DMS114 treated with DMSO at 0.1 percent for 48 hours (cell line): ENCODE measurements at regions not wholly inside any gene's neighbourhood (a gene's known extent, or its start where the extent isn't known, plus 50 kb on each side); places are given as distances from the start of the nearest gene placed in this dataset.

Experiments
- DNase-seq: peaks from one replicate; lab custom pipeline; 2025; ENCODE audit not compliant: unreplicated experiment; lab: John Stamatoyannopoulos, UW

DNA sequence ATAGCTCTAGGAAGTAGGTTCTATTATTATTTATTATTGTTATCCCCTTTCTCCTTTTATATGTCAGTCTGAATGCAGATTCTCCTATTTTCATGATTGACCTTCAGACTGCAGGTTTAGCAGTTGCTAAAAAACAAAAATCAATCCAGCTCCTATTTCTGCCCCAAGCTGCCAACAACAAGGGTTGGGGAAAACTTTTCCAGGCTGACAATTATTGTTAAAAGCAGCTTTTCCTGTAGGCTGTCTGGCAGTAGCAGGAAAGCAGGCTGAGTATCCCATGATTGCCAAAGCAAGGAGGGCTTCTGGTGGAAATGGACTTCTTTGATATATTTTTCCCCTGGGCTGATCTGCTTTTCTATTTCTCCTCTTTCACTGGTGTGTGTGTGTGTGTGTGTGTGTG, 78.0 kb upstream of the CTLA4 start:
- DNase-seq, result no peak

DNA sequence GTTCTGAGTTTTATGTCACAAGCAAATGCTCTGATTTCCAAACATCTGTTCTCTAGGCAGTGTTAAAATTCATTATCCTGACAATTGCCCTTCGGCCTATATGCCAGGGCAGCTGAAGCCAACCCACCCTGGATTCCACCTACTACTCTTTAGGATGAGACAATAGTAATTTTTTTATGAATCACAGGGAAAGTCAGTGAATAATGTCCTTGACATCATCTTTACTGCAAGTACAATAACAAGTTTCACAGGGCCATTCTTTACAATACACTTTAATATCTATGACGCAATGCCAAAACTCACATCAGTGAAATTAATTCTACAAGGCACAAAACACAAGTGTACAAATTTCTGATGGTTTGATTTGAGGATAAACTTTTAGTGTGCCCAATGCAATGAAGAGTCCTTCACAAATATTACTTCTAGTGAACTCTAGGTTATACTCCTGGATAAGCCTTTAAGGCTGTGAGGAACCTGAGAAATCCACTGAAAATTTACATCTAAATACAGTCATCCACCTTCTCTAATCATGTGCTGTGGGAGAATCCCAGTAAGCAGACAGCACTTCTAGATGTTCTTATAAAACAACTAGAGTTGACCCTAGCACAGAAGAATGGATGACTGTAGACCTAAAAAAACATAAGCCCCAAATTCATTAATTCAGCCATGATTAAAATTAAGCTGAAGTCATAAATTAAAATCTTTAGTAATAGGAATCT, 77.3 kb upstream of the CTLA4 start:
- DNase-seq, result no peak

DNA sequence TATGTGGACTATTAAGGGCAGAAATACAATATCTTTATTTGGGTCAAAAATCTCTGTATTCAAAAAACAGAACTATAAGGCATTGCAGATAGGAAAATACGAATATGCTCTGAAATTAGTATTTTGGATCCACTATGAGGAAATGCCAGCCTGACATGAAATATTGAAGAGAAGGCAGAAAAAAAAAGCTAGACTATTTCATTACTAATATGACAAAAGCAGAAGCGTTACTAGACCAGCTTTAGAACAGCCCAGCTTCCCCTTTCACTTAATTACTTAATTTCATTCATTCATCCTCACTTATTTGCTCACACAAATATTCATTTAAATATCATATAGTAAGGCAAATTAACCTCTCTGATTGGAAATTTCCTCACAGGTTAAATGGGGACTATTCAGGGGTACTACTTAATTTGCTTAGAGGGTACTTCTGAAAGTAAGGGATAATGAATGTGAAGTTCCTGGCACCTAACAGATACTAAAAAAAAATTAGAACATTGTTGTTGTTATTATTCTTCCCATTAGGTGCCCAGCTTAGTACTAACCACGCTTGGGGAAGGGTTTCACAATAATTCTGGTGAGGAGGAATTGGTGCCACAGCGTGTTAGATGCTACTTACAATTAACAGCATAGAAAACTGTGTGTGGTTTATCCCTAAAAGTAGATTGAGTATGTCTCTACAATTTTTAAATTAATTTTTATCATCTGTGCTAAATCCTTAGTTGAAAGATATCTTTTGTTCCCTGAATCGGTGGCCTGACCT, 71.1 kb upstream of the CTLA4 start:
- DNase-seq, result no peak

DNA sequence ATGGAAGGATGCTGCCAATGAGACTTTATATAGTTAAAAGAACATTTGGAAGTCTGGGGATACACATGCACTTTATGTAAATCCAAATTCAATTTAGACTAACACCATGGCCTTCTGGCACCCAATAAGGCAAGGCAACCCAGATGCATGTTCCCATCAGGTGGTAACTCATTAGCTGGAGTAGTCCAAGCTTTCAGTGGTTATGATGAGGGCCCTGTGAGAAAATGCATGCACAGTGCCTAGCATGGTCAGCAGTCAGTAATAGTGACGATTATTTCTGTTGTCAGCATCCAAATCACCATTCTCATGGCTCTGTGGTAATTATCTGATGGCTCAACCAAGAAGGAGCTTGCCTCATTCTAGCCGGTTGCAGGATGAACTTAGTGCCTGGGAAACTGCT, 70.3 kb upstream of the CTLA4 start:
- DNase-seq, result no peak

DNA sequence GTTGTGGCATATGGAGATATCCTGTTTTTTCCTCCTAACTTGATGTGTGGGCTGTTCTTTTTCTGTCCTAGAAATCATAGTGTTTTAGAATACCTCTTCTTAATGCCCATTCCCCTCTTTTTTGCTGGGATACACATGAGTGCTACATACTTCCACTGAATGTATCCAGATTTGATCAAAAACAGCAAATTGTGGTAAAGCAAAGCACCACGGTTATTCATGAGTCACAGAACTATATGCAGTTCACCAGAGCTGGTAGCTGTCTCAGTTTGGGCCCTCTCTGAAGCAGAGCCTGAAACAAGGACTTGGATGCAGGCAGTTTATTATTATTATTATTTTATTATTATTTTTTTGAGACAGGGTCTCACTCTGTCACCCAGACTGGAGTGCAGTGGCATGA, 69.9 kb upstream of the CTLA4 start:
- DNase-seq, result no peak

DNA sequence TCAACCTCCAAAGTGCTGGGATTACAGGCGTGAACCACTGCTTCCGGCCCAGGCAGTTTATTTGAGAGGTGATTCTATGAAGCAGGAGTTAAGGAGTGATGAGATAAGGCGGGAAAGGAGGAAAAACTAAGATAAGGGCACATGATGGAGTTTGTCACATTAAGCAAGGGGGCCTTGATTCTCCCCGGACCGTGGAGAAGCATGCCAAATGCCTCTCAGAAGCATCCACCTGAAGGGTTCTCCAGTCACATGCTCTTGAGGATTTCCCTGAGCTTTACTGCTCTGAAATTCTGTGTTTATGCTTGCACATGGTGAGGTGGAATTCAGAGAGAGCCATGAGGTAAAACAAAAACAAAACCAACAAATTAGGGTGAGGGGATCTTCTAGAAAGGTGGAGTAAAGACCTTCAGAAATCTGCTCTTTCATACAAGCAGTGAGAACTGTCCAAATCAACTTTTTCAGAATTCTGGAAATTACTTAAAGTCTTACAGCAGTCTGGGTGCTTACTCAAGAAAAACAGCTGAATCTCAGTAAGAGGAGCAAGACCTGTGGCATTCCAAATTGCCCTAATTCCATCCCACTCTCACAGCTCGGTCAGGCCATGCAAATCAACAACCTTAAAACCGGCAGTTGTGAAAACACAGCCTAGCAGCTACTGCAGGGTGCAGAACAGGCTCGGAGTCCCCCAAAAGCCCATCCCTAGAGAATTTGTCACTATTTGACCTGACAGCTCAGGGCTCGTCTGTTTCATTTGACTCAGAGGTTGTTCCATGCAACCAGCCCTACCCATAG, 69.1 kb upstream of the CTLA4 start:
- DNase-seq, result no peak

DNA sequence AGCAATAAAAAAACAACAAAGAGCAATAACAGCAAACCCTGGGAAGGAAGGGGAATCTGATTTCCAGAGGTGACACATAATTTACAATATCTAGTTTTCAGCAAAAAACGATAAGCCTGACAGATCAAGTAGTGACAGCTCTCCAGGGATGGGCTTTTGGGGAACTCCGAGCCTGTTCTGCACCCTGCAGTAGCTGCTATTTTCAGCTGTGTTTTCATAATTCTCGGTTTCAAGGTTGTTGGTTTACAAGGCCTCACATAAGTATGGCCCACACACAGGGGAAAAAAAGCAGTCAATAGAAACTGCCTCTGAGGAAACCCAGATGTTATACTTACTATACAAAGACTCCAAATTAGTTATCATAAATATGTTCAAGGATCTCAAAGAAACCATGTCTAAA, 67.7 kb upstream of the CTLA4 start:
- no peak for DNase-seq

DNA sequence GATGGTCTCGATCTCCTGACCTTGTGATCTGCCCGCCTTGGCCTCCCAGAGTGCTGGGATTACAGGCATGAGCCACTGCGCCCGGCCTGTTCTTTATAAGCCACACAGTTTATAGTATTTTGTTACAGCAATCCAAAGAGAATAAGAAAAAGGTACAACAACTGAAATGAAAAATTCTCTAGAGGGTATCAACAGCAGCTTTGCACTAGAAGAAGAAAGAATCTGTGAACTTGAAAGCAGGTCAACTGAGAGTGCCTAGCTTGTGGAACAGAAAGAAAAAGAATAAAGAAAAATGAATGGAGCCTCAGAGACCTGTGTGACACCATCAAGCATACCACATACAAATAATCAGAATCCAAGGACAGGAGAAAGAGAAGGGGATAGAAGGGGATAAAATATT, 66.8 kb upstream of the CTLA4 start:
- DNase-seq, result no peak

DNA sequence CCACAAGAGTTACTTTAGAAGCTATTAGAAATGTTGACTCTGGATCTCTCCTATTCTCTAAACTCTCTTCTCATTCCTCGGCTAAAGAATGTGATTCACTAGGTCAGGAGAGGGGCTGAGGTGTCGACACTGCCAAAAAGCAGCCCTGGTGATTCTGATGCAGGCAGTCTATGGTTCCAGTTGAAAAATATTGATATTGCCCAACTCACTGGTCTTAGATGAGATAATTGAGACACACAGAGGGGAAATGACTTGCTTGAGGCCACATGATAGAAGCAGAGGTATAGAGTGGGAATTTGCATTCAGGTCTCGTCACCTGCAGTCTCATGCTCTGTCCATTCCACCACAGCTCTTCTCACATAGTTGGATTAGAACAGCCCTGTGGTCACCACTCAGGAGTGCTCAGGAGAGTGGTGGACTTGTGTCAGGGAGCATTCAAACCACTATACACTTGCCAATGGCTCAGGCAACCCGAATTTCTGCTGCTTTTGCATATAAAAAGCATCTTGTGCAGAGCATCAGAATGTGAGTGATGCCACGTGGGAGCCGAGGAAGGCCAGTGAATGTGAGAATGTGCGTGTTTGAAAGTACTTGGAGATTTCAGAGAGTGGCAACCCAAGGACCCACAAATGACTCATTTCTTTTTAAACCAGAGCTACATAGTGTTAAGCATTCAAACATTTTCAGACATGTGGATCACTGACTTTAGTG, 65.1 kb upstream of the CTLA4 start:
- no peak for DNase-seq

DNA sequence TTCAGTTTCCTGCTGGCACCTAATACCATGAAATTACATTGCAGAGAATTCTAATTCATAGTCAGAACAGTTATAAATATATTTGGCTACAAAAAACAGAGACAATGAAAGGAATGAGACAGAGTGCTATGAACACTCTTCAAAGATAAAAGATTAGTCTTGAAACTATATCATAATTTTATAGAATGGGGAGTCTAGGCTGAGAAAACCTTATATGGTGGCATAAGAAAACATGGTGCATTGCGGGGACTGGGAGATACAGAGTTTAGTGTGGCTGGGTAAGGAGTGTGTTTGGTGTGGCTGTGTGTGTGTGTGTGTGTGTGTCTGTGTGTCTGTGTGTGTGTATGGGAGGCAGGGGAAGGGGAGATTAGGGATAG, 64.5 kb upstream of the CTLA4 start:
- no peak for DNase-seq

DNA sequence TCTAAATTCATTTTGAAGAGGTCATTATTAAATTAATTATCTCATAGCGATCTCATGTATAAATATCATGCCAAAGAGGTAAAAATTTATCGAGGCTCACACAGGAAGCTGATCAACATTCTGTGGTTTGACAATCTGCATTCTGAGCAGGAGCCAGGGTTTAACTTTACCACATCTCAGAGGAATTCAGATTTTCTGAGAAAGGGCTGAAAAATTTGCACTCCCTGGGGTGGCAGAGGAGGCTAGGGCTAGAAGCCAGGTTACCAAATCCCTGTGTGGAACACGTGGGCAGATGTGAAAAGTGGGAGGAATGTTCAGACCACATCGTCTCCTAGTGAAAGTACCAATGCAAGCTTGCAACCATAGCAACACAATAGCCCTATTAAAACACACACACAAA, 63.5 kb upstream of the CTLA4 start:
- no peak for DNase-seq

DNA sequence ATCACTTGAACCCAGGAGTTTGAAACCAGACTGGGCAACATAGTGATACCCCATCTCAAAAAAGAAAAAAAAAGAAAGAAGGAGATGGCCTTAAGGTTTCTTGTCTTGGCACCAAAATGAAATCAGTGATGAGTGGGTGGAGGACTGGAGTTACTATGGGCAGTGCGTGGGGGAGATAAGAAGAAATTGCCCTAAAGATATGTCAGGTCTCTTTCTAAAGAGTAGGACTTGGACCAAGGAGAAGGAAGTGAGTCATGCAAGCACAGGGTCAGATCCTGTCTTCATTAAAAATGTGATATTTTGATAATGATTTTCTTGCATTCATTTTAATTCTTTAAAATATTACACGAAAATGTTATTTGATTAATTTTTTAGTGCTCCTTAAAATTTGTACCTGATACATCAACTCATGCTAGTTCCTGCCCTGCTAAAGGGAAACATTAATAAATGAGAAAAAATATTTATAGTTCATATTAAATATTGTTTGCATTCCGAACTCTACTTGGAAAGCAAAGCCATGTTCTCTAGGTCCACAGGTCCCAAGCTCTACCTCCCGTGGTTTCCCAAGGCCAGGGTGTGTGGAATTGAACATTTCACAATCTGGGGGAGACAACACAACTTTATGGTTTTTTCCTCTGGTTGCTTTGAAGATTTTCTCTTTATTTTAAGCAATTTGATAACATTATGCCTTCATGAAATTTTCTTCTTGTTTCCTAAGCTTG, 62.6 kb upstream of the CTLA4 start:
- no peak for DNase-seq

DNA sequence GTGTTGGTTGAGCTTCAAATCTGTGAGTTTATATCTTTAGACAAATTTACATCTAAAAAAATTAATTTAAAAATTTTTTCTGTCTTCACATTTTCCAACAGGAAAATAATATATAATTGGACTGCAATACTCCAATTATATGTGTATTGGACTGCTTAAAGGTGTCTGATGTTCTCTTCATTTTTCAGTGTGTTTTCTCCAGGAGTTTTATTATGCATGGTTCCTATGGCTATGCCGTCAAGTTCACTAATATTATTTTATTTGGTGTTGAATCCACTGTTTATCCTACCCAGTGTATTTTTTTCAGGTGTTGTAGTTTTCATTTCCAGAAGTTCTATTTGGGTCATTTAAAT, 62.1 kb upstream of the CTLA4 start:
- DNase-seq, result no peak

DNA sequence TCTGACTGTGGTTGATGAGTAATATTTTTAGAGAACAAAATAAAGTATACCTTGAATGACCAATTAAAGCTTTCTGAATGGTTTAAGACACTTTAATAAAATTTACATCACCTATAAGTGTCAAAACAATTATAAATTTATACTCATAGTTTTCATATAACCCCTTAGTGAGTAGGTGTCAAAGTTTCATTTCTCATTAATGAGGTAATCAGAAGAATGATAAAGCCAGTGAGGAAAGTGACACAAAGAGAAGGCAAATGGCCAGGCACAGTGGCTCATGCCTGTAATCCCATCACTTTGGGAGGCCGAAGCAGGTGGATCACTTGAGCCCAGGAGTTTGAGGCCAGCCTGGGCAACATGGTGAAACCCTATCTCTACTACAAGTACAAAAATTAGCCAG, 60.8 kb upstream of the CTLA4 start:
- no peak for DNase-seq

DNA sequence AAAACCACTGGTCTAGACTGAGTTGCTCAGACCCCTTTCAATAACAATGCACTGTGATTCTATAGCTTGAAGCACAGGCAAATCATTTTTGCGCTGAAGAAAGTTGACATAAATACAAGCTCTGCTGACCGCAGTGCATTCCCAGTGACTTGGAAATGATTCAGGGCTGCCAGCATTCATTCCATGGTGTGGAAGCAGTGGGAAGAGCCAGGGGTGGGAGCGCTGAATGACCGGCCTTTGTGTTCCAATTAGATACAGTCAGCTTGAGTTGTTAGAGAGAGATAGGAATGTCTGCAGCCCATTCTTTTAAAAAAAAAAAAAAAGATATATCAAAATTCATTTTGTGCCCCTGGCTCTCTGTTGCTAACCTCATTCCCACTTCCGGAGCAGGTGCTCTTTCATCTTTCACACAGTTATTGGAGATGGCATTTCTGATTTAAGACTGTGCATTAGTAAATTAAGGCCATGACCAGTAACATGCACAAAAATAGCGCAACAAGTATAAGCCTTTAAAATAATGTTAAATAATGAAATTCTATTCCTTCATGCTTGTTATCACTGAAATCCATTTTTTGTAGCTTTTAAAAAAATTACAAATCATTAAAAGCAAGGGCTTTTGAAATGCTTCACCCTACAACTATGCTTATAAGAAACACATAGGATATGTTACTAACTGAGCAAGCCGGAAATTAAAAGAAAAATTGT, 59.4 kb upstream of the CTLA4 start:
- no peak for DNase-seq

DNA sequence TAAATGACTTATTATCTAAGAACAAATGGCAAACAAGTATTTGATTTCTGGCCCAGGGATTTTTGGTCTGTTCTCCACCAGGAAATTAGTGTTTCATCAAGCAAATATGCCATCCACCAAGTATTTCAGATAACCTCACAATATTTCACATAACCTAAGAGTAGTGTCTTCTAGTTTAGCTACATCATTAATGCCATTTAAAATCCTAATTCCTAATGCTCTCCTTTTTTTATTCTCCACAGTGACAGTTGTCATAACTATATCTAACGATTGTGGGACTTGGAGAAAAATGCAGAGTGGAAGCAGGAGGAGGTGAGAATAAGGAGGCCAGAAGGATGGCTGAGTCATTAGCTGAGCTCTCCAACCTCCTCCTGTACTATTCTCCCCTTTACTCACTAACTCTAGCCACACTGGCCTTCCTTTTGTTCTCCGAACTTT, 58.5 kb upstream of the CTLA4 start:
- no peak for DNase-seq

DNA sequence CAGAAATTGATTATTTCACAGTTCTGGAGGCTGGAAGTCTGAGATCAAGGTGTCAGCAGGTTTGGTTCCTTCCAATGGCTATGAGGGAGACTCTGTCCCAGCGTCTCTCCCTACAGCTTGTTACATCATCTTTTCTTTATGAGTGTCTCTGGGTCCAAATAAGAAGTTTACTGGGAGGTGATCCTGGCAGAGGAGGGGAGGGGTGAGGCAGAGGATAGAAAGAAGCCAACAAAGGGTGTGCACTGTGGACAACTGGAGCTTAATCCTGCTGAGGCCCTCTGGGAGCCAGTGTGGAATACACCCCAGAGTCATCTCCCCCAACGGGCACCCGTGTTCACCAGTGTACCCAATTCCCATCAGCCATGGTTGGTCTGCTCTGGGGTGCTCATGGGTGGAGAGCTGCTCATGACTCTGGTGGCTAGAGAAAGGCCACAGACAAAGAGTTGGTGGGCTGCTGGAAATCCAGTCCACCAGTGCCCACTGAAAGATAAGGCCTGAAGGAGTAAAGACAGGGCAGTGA, 57.5 kb upstream of the CTLA4 start:
- DNase-seq, result no peak

DNA sequence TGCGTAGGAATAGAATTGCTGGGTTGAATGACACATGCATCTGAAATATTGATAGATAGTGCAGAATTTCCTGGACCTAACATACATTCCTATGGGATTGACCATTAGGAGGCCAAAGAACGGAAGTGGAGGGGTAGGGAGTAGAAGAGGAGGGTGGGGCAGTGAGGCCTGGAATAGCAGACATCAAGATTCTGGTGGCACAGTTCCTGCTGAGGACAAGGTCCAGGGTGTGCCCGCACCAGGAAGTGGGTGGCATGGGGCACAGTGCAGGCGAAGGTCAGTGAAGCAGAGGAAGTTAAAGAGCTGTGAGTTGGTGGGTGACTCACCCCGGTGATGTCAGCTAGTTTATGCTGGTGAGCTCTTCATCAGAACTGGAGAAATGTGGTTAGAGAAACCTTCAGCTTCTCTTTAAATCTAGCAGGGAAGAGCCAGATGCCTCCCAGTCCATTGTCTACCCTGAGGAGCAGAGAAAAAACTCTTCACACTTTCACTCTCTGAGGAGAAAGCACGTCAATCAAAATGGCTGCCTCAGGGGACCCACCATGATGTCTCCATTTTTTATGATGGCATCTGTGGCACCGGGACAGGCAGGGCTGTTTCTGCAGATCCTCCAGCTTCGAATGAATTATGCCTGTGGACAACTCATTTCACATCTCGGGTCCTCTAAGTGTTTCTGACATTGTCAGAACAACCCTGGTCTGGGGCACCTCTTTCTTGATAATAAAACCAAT, 55.9 kb upstream of the CTLA4 start:
- DNase-seq, result no peak
